Endothelial cell of umbilical vein (primary cell): ENCODE measurements at regions not wholly inside any gene's neighbourhood (a gene's known extent, or its start where the extent isn't known, plus 50 kb on each side); places are given as distances from the start of the nearest gene placed in this dataset.

ENCODE experiments used
- BruUV-seq: library from RNA; stranded (reverse); fragments of 400-500 nt; replicated peaks from 2 replicates; lab custom pipeline; 2021; lab: Mats Ljungman, UMichigan
- CTCF ChIA-PET: fragments of 300-600, 350-600 bp; sonication (Branson Sonifier 250); formaldehyde crosslinking; loops from one replicate; lab custom pipeline; 2021; ENCODE audit warnings: antibody characterized with exemption, inconsistent platforms; lab: Charles Lee
- POLR2A ChIA-PET: fragments of 300-600, 350-600 bp; sonication (Branson Sonifier 250); formaldehyde crosslinking; loops from one replicate; lab custom pipeline; 2021; ENCODE audit warnings: antibody characterized with exemption, inconsistent platforms; lab: Charles Lee
- DNase-seq: peaks from one replicate; pipeline ENCODE4 v3.0.0-alpha.2; 2011; ENCODE audit warnings: low read depth, low spot score
- FAIRE-seq: peaks from 2 replicates; lab custom pipeline; 2011; peaks lifted over from hg19 to GRCh38; lab: Jason Lieb, UNC
- H2AFZ ChIP-seq: 2 replicates; pipeline ENCODE4 v1.6.0; 2012; ENCODE audit warnings: low read depth, low read length, control low read depth, inconsistent platforms
- H3K27ac ChIP-seq: 2 replicates; pipeline ENCODE4 v1.5.1; 2011; ENCODE audit warnings: low read depth, mild to moderate bottlenecking, control low read depth, low read length, moderate library complexity; ENCODE audit not compliant: insufficient read depth
- H3K27me3 ChIP-seq, 2 experiments: 2 replicates each; pipeline versions ENCODE4 v1.6.0 to v1.6.1; 2011; ENCODE audit warnings: low read length in 2 of 2, mixed read lengths in 1 of 2; ENCODE audit not compliant: control insufficient read depth in 2 of 2, insufficient read depth in 2 of 2
- H3K36me3 ChIP-seq, 2 experiments: 2 replicates in 1 of 2; 3 replicates in 1 of 2; pipeline ENCODE4 v1.5.1; 2011; ENCODE audit warnings: low read length in 2 of 2, mild to moderate bottlenecking in 1 of 2, moderate library complexity in 1 of 2; ENCODE audit not compliant: control insufficient read depth in 2 of 2, insufficient read depth in 2 of 2; ENCODE audit errors: extremely low read depth in 1 of 2
- H3K4me1 ChIP-seq: 3 replicates; pipeline ENCODE4 v1.5.1; 2011; ENCODE audit warnings: mild to moderate bottlenecking, low read length; ENCODE audit not compliant: control insufficient read depth, insufficient read depth; ENCODE audit errors: extremely low read depth
- H3K4me2 ChIP-seq: 2 replicates; pipeline ENCODE4 v1.6.1; 2011; ENCODE audit warnings: low read length, control low read depth, mixed read lengths; ENCODE audit not compliant: insufficient read depth
- H3K4me3 ChIP-seq, 3 experiments: fragments of 200-600 bp in 1 of 3; sonication (generic), shearing (Covaris generic) in 1 of 3; replicated peaks in 1 of 3; 2 replicates each; pipeline ENCODE4 v1.5.1; 2011 to 2016; ENCODE audit warnings: control low read depth in 3 of 3, low read length in 3 of 3, mild to moderate bottlenecking in 2 of 3, inconsistent platforms in 1 of 3, low read depth in 1 of 3, moderate library complexity in 1 of 3; ENCODE audit not compliant: insufficient read depth in 1 of 3
- H3K79me2 ChIP-seq: 2 replicates; pipeline ENCODE4 v1.6.0; 2012; ENCODE audit warnings: low read length, inconsistent platforms; ENCODE audit not compliant: control insufficient read depth, insufficient read depth
- H3K9ac ChIP-seq: replicated peaks from 2 replicates; pipeline ENCODE3; 2011; ENCODE audit warnings: low read length, control low read depth; ENCODE audit not compliant: insufficient read depth; ENCODE audit errors: extremely low read depth
- H3K9me1 ChIP-seq: replicated peaks from 3 replicates; pipeline ENCODE4 v1.6.0; 2011; ENCODE audit warnings: mild to moderate bottlenecking, low read length; ENCODE audit not compliant: control insufficient read depth, insufficient read depth; ENCODE audit errors: extremely low read depth
- H3K9me3 ChIP-seq: replicated peaks from 2 replicates; pipeline ENCODE4 v1.5.1; 2012; ENCODE audit warnings: low read length, inconsistent platforms; ENCODE audit not compliant: control insufficient read depth, insufficient read depth
- H4K20me1 ChIP-seq: replicated peaks from 2 replicates; pipeline ENCODE3; 2011; ENCODE audit warnings: mild to moderate bottlenecking, low read length; ENCODE audit not compliant: control insufficient read depth, insufficient read depth; ENCODE audit errors: extremely low read depth
- CTCF ChIP-seq, 2 donors: IDR thresholded peaks; 1 replicate in 1 of 2; 2 replicates in 1 of 2; pipeline ENCODE4 v1.5.1; 2011; ENCODE audit warnings: low read length in 2 of 2, mild to moderate bottlenecking in 2 of 2, moderate library complexity in 2 of 2, control low read depth in 1 of 2, inconsistent platforms in 1 of 2, low read depth in 1 of 2; ENCODE audit not compliant: insufficient read depth in 1 of 2; ENCODE audit errors: extremely low read depth in 1 of 2
- EZH2 ChIP-seq: IDR thresholded peaks from 2 replicates; pipeline ENCODE4 v1.6.1; 2012; ENCODE audit warnings: borderline replicate concordance, low read depth, mild to moderate bottlenecking, moderate library complexity, low read length, inconsistent platforms; ENCODE audit not compliant: severe bottlenecking
- FOS ChIP-seq: IDR thresholded peaks from 2 replicates; pipeline ENCODE4 v1.6.1; 2011; ENCODE audit warnings: mild to moderate bottlenecking, low read length, moderate library complexity, borderline replicate concordance; ENCODE audit not compliant: insufficient read depth
- GATA2 ChIP-seq: IDR thresholded peaks from 2 replicates; pipeline ENCODE4 v1.7.0; 2011; ENCODE audit warnings: low read depth, mild to moderate bottlenecking, moderate library complexity, mixed read lengths, low read length; ENCODE audit not compliant: insufficient read length, insufficient read depth
- JUN ChIP-seq: IDR thresholded peaks from 2 replicates; pipeline ENCODE4 v1.6.1; 2011; ENCODE audit warnings: borderline replicate concordance, low read depth; ENCODE audit not compliant: insufficient read length, insufficient read depth
- MAX ChIP-seq: IDR thresholded peaks from 2 replicates; pipeline ENCODE4 v1.6.1; 2011; ENCODE audit not compliant: insufficient read depth, insufficient read length
- MYC ChIP-seq: IDR thresholded peaks from one replicate; pipeline ENCODE4 v1.6.1; 2011; ENCODE audit warnings: mild to moderate bottlenecking, low read depth, low read length
- POLR2A ChIP-seq: IDR thresholded peaks from 2 replicates; pipeline ENCODE4 v1.6.1; 2012; ENCODE audit warnings: low read depth, mild to moderate bottlenecking, control low read depth, low read length
- POLR2AphosphoS5 ChIP-seq: IDR thresholded peaks from 2 replicates; pipeline ENCODE4 v1.6.1; 2012; ENCODE audit warnings: low read depth, mild to moderate bottlenecking, control low read depth, low read length, moderate library complexity; ENCODE audit not compliant: insufficient read depth
- dilution Hi-C: fragments of 300-500 bp; cut with MboI; formaldehyde crosslinking; loops from one replicate; pipeline ENCODE4 v1.15.0; 2019; ENCODE audit warnings: low sequenced_read_pairs; ENCODE audit not compliant: extremely low pct_ligation_motif_present
- intact Hi-C: fragments of 100-400 bp; cut with micrococcal nuclease; formaldehyde crosslinking; loops from one replicate; pipeline ENCODE4 v1.10.0; 2022

GRCh38 chr3:161630794-161631193, 134.2 kb downstream of the OTOL1 start:
- Histone ChIP-seq H3K79me2 (no peaks in the 10 kb centered on the region), H3K27ac (no peak overlapping the region), H4K20me1 (no peaks in the 10 kb centered on the region), H3K4me3 (no peak overlapping the region), H2AFZ (no peak overlapping the region), H3K9me3 (peaks cover 3% of the 10 kb centered on the region), H3K9ac (no peak overlapping the region), H3K4me2 (no peak overlapping the region), H3K9me1 (no peaks in the 10 kb centered on the region), H3K27me3 (no peaks in the 10 kb centered on the region), H3K36me3 (no peaks in the 10 kb centered on the region), H3K4me1 (no peaks in the 10 kb centered on the region)
- intact Hi-C loops, result no loop called here
- CTCF ChIA-PET, result no interaction called here
- no peak for DNase-seq
- dilution Hi-C loops, result no loop called here
- BruUV-seq, result no TSS peak
- TF ChIP-seq MAX (no peak), CTCF (IDR thresholded peaks at IDR 0.05; ENCODE audit: extremely low read depth in 1 of 2, insufficient read depth in 1 of 2, low read depth in 1 of 2, low read length in 2 of 2) (no peak), JUN (no peak), POLR2A (no peak), EZH2 (no peak), GATA2 (no peak), POLR2AphosphoS5 (no peak), FOS (no peak), MYC (no peak)
- FAIRE-seq, result no peak
- POLR2A ChIA-PET, result no interaction called here
